ENCODE measurements at regions not wholly inside any gene's neighbourhood (a gene's known extent, or its start where the extent isn't known, plus 50 kb on each side); places are given as distances from the start of the nearest gene placed in this dataset.
"Not testable (repeated sequence)": the region's sequence is repeated elsewhere in the genome, so short reads cannot be mapped to it uniquely, and the experiment has no call there.

DNA sequence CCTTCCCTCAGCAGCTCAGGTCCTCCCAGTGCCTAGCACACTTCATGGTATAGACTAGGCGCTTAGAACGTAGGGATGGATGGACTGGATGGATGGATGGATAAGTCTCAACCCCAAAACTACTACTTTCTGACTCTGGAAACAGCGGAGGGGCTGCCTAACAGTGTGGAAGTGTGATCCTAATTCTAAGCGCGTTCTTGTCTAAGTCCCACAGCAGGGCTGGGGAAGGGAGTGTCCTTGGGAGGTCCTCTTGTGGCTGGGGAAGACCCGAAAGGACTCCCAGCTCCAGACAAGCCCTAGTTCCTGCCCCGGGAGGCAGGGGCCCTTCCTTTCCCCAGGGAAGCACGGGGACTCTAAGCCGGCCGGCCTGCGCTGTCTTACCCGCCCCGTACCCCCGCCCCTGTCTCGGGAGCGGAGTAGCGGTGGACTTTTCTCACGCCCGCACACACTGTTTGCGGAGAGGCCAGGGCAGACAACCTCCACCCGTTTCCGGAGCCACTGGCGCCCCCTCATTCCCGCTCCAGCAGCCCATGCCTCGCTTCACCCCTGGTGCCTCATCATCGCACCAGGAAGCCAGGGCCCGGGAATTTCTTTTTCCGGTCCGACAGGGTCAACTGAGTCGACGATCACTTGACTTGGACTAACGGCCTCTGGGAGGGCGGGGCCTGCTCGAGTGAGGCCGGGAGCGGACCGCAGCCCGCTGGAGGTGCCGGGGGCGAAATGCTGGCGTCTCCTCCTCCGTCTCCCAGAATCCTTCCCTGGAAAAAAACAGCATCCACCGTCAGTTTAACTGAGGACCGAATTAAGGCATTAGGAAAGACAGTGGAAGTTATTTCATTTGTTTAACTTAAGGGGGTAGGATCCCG lies 133.3 kb downstream of the TBC1D2B start:
- POLR2A ChIA-PET = interaction anchor here (1.0 kb wide), 1 partner anchor 44 kb away, joined by 3 read pairs; no protein-coding TSS in a partner anchor
- CTCF ChIA-PET = interaction anchor here (0.7 to 1.6 kb wide), 3 partner anchors 15 to 94 kb away, joined by 3 to 4 read pairs (median 3); no protein-coding TSS in a partner anchor
- no peak for TF ChIP-seq NFRKB (IDR thresholded peaks at IDR 0.05)
- TF ChIP-seq ZNF384 (IDR thresholded peaks at IDR 0.05) = no peak
- TF ChIP-seq L3MBTL2 (conservative IDR thresholded peaks at IDR 0.05) = no peak; the same call in 1 of the 2 replicates
- TF ChIP-seq SP1 (IDR thresholded peaks at IDR 0.05) = no peak
- TF ChIP-seq FOXA1 (IDR thresholded peaks at IDR 0.05) = no peak
- no peak for TF ChIP-seq FOXM1 (IDR thresholded peaks at IDR 0.05; ENCODE audit: borderline replicate concordance)
- no peak for TF ChIP-seq BHLHE40 (IDR thresholded peaks at IDR 0.05; ENCODE audit: borderline replicate concordance)
- peak; percentile 65 for DNase-seq (ENCODE audit: extremely low spot score)

DNA sequence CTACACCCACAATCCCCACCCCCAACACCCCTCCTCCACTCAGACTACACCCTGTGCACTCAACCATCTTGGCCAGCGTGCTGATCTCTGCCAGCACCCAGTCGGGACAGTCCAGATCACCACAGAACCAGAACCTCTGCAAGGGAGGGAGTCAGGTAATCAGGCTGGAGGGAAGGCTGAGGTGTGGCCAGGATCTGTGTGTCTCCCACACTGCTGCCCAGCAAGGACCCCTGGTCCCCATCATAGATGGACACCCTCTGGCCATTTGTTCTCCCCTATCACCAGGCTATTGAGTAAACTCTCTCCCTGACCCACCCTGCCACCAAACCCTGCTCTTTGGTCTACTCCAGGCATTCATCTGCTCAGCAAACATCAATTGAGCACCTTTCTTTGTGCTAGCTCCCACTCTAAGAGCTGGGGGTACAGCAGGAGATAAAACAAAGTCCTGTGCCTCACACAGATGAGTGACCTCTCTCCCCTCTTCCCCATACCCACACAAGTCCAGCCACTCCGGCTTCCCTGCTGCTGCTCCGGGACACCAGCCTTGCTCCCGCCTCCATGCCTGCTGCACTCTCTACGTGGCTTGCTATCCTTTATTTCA lies 134.8 kb downstream of the TBC1D2B start:
- POLR2A ChIA-PET = no interaction called here
- DNase-seq (ENCODE audit: extremely low spot score) = no peak
- CTCF ChIA-PET = interaction anchor here (1.0 kb wide), 1 partner anchor 16 kb away, joined by 4 read pairs; no protein-coding TSS in a partner anchor
- TF ChIP-seq ZNF384 (IDR thresholded peaks at IDR 0.05) (no peak), L3MBTL2 (conservative IDR thresholded peaks at IDR 0.05) (no peak), SP1 (IDR thresholded peaks at IDR 0.05) (no peak), TARDBP (IDR thresholded peaks at IDR 0.05) (no peak), BHLHE40 (IDR thresholded peaks at IDR 0.05; ENCODE audit: borderline replicate concordance) (no peak), CTBP1 (IDR thresholded peaks at IDR 0.05; ENCODE audit: borderline replicate concordance) (no peak), FOXM1 (IDR thresholded peaks at IDR 0.05; ENCODE audit: borderline replicate concordance) (no peak), SUZ12 (IDR thresholded peaks at IDR 0.05) (no peak)
- TF ChIP-seq, protein P1, sequence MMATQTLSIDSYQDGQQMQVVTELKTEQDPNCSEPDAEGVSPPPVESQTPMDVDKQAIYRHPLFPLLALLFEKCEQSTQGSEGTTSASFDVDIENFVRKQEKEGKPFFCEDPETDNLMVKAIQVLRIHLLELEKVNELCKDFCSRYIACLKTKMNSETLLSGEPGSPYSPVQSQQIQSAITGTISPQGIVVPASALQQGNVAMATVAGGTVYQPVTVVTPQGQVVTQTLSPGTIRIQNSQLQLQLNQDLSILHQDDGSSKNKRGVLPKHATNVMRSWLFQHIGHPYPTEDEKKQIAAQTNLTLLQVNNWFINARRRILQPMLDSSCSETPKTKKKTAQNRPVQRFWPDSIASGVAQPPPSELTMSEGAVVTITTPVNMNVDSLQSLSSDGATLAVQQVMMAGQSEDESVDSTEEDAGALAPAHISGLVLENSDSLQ (IDR thresholded peaks at IDR 0.05) = no peak

DNA sequence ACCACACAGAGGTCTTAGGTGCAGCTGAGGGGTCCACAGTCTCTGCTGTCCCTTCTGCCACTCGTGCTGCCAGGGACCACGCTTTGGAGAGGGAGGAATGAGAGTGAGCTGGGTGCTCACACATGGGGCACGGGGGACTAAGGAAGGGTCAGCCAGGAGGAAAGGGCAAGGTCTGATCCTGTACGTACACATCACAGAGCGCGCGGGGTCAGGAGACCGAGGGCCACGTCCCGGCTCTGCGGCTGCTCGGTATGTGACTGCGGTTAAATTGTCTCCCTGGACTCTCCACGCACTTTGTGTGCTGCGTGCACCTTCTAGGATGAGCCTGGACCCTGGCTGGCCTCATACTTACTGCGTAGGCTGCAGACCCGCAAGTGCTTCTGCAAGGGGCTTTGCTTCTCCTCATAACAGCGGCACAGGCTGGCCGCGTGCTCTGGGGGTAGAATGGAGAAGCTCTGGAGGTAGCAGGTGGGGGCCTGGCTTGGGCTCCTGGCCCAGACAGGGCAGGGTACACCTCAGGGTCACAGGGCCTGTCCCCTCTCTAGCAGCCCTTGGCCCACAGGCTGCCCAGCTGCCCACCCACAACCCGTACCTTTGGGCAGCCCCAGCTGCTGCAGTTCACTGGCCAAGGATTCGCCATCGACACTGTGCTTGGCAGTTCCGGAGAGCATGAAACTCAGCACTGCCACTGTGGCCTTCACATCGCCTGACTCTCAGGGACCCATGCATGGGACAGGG lies 136.3 kb downstream of the TBC1D2B start:
- CTCF ChIA-PET; DNase-seq (ENCODE audit: extremely low spot score); POLR2A ChIA-PET: not testable (repeated sequence)

DNA sequence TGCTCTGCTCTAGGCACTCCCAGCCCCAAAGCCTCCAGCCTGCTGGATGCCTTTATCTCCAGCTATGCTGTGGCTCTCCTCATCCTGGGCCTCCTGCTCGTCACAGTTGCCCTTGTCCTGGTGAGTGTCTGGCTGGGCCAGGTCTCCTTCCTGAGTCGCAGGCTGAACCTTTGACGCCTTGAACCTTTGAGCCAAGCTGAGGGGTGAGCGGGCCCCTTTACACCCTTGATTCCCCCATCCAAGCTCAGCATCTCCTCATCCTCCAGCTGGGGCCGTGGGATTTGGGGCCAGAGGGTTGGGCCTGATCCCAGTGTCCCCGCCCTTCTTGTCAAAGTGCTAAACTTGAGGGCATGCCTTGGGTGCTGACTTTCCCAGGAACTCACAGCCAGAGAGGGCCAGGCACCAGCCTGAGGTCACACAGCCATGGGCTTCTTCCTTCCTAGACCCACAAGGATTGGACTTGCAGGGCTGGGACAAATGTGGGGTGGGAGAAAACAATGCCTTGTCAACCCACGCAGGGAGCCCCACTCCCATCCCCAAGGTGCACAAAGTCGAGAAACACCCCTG lies 137.0 kb downstream of the TBC1D2B start:
- ChIA-PET CTCF (no interaction called here), POLR2A (no interaction called here)
- DNase-seq (ENCODE audit: extremely low spot score) = no peak
- no peak for TF ChIP-seq TARDBP (IDR thresholded peaks at IDR 0.05)
- TF ChIP-seq ARNT (IDR thresholded peaks at IDR 0.05) = no peak
- TF ChIP-seq, protein P1 (IDR thresholded peaks at IDR 0.05) = no peak
- TF ChIP-seq SP1 (IDR thresholded peaks at IDR 0.05) = no peak
- no peak for TF ChIP-seq HDGF (IDR thresholded peaks at IDR 0.05; ENCODE audit: borderline replicate concordance)
- no peak for TF ChIP-seq BHLHE40 (IDR thresholded peaks at IDR 0.05; ENCODE audit: borderline replicate concordance)
- TF ChIP-seq NFRKB (IDR thresholded peaks at IDR 0.05) = no peak
- no peak for TF ChIP-seq FOXM1 (IDR thresholded peaks at IDR 0.05; ENCODE audit: borderline replicate concordance)
- no peak for TF ChIP-seq FOXA1 (IDR thresholded peaks at IDR 0.05)
- TF ChIP-seq FOXK2 (IDR thresholded peaks at IDR 0.05) = no peak
- no peak for TF ChIP-seq ELF4 (IDR thresholded peaks at IDR 0.05)
- no peak for TF ChIP-seq SUZ12 (IDR thresholded peaks at IDR 0.05)
- TF ChIP-seq LEF1 (IDR thresholded peaks at IDR 0.05; ENCODE audit: borderline replicate concordance) = no peak
- TF ChIP-seq CTBP1 (IDR thresholded peaks at IDR 0.05; ENCODE audit: borderline replicate concordance) = no peak
- TF ChIP-seq L3MBTL2 (conservative IDR thresholded peaks at IDR 0.05) = no peak

DNA sequence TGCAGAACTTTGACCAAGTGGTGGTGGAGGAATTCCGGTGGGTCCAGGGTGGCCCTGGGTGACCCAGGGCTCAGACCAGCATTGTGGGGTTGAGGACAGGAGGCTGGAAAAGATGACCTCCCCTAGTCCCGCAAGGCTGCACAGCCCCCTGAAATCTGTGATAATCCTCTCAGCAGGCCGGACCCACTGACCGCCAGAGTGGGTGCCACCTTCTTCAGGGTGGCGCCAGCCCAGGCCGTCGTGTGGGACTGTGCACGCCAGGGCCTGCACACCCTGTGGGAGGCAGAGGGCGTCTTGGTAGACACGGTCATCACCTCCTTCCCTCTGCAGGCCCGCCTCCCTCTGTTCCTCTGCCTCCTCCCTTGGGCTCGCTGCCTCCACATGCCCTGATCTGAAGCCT lies 137.7 kb downstream of the TBC1D2B start:
- ChIA-PET CTCF (no interaction called here), POLR2A (no interaction called here)
- TF ChIP-seq TARDBP (IDR thresholded peaks at IDR 0.05) (no peak), ELF4 (IDR thresholded peaks at IDR 0.05) (no peak), SUZ12 (IDR thresholded peaks at IDR 0.05) (no peak), LEF1 (IDR thresholded peaks at IDR 0.05; ENCODE audit: borderline replicate concordance) (no peak), CTBP1 (IDR thresholded peaks at IDR 0.05; ENCODE audit: borderline replicate concordance) (no peak), HDGF (IDR thresholded peaks at IDR 0.05; ENCODE audit: borderline replicate concordance) (no peak), BHLHE40 (IDR thresholded peaks at IDR 0.05; ENCODE audit: borderline replicate concordance) (no peak), ARNT (IDR thresholded peaks at IDR 0.05) (no peak), FOXM1 (IDR thresholded peaks at IDR 0.05; ENCODE audit: borderline replicate concordance) (no peak), L3MBTL2 (conservative IDR thresholded peaks at IDR 0.05) (no peak), FOXK2 (IDR thresholded peaks at IDR 0.05) (no peak), FOXA1 (IDR thresholded peaks at IDR 0.05) (no peak)
- no peak for DNase-seq (ENCODE audit: extremely low spot score)

DNA sequence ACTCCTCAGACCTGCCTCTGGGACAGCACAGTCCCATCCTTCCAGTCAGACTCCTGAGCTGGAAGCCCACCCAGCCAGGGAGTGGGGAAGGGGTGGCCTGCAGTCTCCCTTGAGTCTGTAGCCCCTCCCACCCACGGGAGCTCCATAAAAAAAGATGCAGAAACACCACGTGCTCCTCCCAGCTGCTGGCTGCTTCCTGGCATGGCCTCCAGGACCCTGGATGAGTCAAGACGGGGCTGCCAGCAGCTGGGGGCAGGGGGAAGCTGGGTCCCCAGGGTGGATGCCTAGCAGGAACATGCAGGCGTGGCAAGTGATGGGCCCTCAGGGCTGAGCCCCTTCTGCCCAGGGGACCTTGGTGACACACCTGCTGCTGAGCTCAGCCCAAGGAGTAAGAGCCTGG lies 138.5 kb downstream of the TBC1D2B start:
- DNase-seq (ENCODE audit: extremely low spot score); POLR2A ChIA-PET; CTCF ChIA-PET: not testable (repeated sequence)

DNA sequence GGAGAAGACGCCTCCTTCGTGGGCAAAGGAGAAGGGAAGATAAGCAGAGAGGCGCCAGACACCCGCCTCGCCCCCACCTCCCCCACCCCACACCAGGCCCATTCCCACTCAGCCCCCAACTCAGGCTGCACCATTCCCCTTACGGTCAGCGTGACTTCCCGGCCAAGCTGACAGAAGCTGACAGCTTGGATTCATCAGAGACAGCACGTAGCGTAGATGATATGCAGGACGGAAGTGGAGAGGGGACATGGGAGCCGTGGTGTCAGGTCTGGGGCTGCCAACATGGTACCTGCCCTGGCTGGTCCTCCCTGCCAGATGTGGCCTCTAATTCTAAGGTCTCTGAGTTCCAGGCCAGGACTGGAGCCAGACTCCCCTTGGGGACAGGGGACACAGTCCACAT lies 139.0 kb downstream of the TBC1D2B start:
- CTCF ChIA-PET; POLR2A ChIA-PET; DNase-seq (ENCODE audit: extremely low spot score): not testable (repeated sequence)

DNA sequence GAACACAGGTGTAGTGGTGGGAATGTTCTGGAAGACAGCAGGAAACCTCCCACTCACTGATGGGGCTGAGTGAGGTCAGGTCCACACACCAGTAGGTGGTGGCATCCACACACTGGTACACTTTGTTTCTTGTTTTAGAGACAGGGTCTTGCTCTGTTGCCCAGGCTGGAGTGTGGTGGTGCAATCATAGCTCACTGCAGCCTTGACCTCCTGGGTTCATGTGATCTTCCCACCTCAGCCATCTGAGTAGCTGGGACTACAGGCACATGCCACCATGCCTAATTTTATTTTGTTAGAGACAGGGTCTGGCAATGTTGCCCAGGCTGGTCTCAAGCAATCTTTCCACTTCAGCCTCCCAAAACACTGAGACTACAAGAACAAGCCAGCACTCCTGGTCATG lies 140.9 kb downstream of the TBC1D2B start:
- DNase-seq (ENCODE audit: extremely low spot score); POLR2A ChIA-PET: not testable (repeated sequence)
- CTCF ChIA-PET = interaction anchor here (1.0 kb wide), 1 partner anchor 28 kb away, joined by 4 read pairs; no protein-coding TSS in a partner anchor

DNA sequence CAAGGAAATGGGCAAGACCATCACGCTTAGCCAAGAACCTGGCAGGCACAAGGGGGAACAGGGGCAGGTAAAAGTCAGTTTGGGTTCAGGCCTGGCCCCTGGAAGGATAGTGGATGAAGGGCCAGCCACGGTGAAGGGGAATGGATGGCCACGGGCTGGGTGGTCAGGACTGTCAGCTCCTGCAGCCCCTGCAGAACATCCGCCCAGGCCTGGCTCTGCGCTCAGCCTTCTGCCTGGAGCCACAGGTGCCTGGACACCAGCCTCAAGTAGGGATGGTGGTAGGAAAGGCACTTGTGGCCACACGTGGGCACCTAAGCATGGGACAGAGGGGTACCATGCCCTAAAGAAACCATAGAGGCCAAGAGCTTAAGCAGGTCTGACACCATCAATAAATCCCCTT lies 143.0 kb downstream of the TBC1D2B start:
- POLR2A ChIA-PET; DNase-seq (ENCODE audit: extremely low spot score): not testable (repeated sequence)
- CTCF ChIA-PET = interaction anchor here (1.4 kb wide), 1 partner anchor 24 kb away, joined by 4 read pairs; no protein-coding TSS in a partner anchor

DNA sequence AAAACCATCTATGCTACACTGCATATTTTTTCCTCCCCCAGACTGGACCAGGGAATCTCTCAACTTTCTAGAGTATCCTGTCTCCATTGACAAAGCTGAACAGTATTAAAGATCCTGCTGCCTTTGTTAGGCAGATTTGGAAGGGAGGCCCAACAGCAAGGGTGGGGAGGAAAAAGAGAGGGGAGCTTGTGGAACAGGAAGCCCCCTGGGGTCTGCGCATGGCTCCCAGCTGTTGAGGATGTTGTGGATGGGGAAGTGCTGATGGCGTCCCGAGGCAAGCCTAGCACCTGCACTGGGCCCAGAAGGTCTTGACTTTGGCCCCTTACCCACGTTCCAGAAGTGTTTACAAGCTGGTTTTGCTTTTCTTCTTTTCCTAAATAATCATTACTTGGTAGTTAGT lies 146.6 kb downstream of the TBC1D2B start:
- CTCF ChIA-PET = interaction anchor here (0.6 to 1.2 kb wide), 2 partner anchors 23 to 1859 kb away, joined by 4 read pairs; no protein-coding TSS in a partner anchor
- DNase-seq (ENCODE audit: extremely low spot score); POLR2A ChIA-PET: not testable (repeated sequence)

DNA sequence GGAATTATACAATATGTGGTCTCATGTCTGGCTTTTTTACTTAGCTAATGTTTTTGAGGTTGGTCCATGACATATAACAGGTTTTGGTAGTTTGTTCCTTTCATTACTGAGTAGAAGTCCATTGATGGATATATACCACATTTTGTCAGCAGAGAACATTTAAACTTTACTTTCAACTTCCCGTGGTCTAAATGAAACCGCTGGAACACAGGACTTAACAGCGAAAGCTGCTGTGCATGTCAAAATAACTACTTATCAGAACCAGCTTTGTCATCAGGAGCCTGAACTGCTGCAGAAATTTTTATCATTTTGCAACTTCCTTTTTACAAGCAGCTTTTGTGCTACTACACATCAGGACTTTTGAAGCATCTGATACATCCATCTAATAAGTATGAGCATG lies 147.0 kb downstream of the TBC1D2B start:
- CTCF ChIA-PET = interaction anchor here (1.2 kb wide), 1 partner anchor 22 kb away, joined by 4 read pairs; no protein-coding TSS in a partner anchor
- POLR2A ChIA-PET; DNase-seq (ENCODE audit: extremely low spot score): not testable (repeated sequence)

Measured in HEK293T (cell line).